Gastrocnemius medialis (tissue), 4 donors: ENCODE measurements at regions not wholly inside any gene's neighbourhood (a gene's known extent, or its start where the extent isn't known, plus 50 kb on each side); places are given as distances from the start of the nearest gene placed in this dataset.

Source experiments
- POLR2A ChIP-seq, 2 donors: fragments of 450-650 bp; IDR thresholded peaks; one replicate each; pipeline ENCODE4 v1.6.1; 2017; ENCODE audit warnings: antibody characterized with exemption in 2 of 2, mild to moderate bottlenecking in 2 of 2, moderate library complexity in 2 of 2
- TF ChIP-seq, protein P1 (sequence below), 5 experiments: fragments of 450-650 bp in 3 of 5; fragments of 200-600 bp in 2 of 5; sonication (generic) in 2 of 5; IDR thresholded peaks in 4 of 5; conservative IDR thresholded peaks in 1 of 5; 1 replicate in 4 of 5; 2 replicates in 1 of 5; pipeline ENCODE4 v1.5.1; 2016 to 2019; ENCODE audit warnings: antibody characterized with exemption in 5 of 5, mild to moderate bottlenecking in 3 of 5, moderate library complexity in 3 of 5

DNA sequence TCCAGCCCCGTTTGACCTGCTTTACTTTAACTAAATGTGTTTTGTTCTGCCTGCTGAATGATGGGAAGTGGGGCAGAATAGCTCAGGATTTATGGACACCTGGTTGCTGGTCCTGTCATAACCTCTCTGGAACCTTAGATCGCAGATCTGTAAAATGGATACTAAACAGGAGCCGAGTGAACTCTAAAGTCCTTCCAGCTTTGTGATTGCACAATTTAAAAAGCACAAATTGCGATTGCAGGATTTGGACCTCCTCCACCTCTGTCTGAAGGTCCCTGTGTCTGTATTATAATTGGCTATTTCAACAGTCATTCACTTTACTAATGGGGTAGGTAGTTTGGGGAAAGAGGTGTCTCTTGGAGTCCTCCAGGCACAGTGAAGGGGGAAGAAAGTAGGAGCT is 220.4 kb downstream of the LY86 start:
- no peak for TF ChIP-seq POLR2A (IDR thresholded peaks at IDR 0.05)
- TF ChIP-seq, protein P1, sequence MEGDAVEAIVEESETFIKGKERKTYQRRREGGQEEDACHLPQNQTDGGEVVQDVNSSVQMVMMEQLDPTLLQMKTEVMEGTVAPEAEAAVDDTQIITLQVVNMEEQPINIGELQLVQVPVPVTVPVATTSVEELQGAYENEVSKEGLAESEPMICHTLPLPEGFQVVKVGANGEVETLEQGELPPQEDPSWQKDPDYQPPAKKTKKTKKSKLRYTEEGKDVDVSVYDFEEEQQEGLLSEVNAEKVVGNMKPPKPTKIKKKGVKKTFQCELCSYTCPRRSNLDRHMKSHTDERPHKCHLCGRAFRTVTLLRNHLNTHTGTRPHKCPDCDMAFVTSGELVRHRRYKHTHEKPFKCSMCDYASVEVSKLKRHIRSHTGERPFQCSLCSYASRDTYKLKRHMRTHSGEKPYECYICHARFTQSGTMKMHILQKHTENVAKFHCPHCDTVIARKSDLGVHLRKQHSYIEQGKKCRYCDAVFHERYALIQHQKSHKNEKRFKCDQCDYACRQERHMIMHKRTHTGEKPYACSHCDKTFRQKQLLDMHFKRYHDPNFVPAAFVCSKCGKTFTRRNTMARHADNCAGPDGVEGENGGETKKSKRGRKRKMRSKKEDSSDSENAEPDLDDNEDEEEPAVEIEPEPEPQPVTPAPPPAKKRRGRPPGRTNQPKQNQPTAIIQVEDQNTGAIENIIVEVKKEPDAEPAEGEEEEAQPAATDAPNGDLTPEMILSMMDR (IDR thresholded peaks at IDR 0.05 in 4 of 5, conservative IDR thresholded peaks at IDR 0.05 in 1 of 5), result no peak
